ENCODE measurements at regions not wholly inside any gene's neighbourhood (a gene's known extent, or its start where the extent isn't known, plus 50 kb on each side); places are given as distances from the start of the nearest gene placed in this dataset.

DNA sequence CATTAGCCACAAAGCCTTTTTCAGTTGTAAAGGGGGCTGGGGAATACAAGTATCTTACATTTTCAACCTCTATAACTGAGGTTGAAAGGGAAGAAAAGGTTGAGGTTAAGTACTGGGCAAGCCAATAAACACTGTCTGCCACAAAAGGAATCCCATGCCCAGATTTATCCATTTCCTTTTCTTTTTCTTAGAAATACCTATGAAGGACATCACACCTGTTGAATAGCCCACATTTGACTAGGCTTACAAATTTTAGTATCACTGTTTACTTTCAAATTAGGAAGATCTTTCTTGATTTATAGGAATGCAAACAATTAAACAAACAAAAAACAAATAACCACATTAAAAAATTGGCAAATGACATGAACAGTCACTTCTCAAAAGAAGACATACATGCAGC lies 81.0 kb upstream of the CAV2 start:
- no peak for DNase-seq

DNA sequence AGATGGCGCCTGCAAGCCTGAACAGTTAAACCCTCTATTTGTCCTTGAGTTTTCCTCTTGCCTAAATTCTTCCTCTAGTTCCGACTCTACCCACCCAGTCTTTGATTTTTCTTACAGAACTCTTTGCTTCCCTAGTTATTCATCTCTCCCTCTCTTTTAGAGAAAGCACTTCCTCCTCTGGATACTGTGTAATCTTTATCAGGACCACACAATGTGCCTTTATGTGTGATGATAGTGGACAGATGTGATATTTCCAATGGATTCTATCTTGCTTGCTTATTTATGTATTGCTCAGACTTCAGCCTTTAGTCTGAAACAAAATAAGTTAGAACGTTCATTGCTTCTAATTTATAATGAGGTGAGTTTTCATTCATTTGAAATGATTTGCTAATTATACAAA lies 79.5 kb upstream of the CAV2 start:
- DNase-seq = no peak

DNA sequence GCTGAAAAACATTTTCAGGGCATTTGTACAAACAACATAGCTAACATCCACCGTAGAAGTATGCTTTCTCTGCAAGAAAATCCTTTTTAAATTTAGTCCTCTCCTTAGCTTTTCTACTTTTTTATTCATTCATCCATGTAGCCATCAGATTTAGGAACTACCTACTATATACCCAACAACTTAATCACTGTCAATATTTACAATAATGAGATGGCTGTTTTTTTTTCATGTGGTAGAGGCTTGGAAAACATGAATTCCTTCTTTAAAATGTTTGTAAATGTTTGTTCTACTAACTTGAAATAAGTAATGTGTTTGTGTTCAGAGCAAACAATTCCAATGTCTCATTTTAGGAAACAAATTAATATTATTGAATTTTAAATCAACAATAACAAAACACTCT lies 78.2 kb upstream of the CAV2 start:
- no peak for DNase-seq

DNA sequence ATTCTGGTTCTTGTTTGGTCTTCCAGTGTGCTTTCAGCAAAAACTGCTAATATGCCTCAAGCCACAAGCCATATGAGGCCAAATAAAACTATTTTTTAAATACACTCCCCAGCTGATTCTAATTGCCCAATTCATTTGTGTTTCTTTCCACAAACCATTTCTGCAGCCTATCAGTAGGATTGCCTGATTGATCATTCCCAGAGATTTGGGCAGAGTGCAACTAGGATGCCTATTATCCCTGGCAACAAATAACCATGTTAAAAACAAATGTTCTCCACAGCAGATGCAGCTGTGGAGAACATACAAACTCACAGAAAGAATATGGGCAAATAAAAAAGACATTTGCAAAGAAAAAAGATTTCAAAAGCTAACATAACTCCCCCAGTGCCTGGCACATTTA lies 76.9 kb upstream of the CAV2 start:
- no peak for DNase-seq

DNA sequence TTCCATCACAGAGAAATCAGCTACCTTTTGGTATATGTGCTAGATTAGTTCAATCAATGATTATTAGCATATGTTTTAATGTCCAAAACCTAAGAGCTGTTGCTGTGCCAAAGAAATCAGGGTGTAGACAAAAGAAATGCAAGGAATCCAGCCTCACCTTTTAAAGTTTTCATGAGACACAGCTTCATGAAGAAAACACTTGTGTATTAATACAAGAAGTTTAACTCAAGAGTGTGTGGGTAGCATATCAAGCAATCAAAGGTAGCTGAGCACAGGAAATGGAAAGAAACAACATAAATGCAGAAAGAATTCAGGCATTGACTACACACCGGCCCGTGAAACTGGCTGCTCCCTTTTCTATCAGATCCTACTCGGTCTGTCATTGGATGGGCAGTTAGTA lies 76.0 kb upstream of the CAV2 start:
- no peak for DNase-seq

DNA sequence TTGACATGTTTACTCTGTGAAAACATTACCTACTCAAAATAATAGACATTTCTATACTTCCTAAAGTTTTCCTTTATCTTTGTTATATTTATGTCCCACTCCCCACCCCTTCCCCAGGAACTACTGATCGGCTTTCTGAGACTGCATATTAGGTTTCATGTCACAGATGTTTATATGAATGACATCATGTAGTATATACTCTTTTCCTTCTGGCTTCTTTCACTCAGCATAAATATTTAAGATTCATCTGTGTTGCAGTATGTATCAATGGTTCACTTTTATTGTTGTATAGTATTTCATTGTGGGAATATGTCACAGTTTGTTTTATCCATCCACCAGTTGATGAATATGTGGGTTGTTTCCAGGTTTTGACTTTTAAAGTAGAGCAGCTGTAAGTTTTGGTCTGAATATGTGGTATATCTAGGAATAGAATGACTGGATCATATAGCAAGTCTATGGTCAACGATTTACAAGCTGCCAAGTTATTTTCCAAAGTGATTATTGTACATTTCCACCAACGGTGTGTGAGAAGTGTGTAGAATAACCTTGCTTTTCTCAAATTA lies 73.8 kb upstream of the CAV2 start:
- no peak for DNase-seq

DNA sequence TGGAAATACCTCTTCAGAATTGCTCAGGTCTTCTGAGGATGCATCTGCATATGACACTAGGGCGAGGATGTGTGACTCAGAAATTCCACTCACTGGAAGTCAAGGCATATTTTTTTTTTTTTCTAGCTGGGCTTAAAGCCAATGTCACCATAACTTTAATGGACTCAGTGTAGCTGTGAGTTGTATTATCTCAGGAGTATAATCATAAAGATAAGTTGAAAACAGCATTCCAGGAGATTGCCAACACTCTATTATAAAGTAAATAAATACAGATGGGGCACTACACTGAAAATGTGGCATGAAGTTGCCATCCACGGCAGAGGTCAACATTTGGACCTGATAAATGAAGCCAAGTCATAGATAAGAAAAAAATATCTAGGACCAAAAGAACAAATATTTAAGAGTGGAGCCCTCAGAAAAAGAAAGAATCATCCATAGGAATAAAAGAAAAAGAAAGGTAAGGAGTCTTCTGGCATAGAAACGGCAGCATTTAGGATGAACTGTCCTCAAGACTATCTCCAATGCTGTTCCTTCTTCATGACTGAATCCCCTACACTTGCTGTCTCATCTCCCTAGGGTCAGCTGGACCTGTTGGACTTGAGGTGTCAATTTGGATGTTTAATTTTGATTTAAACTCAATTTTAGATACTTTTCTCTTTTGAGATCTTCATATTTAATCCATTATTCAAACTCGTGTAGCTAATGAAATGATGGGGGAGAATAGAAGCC lies 72.9 kb upstream of the CAV2 start:
- no peak for DNase-seq

DNA sequence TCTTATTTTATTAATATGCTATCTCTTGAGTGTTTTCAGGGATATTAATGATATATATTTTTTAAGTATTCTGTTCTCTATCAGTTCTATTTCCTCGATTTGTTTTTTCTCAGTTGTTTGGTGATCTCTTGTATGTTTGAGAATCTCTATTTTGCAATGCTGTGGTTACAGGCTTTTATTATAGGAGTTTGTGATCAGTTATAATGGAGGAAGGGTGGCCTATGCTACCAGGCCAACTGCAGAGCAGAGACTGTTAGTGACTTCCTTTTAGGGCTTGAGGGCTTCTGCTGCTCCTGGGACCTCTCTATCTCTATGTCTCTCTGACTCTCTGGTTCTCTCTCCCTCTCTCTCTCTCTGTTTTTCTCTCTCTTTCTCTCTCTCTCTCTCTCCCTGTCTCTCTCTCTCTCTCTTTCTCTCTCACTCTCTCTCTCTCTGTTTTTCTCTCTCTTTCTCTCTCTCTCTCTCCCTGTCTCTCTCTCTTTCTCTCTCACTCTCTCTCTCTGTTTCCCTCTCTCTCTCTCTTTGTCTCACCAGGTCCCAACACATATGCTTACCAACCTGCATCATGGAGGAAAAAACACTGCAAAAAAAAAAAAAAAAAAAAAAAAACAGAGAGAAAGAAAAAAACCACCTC lies 69.4 kb upstream of the CAV2 start:
- no peak for DNase-seq

DNA sequence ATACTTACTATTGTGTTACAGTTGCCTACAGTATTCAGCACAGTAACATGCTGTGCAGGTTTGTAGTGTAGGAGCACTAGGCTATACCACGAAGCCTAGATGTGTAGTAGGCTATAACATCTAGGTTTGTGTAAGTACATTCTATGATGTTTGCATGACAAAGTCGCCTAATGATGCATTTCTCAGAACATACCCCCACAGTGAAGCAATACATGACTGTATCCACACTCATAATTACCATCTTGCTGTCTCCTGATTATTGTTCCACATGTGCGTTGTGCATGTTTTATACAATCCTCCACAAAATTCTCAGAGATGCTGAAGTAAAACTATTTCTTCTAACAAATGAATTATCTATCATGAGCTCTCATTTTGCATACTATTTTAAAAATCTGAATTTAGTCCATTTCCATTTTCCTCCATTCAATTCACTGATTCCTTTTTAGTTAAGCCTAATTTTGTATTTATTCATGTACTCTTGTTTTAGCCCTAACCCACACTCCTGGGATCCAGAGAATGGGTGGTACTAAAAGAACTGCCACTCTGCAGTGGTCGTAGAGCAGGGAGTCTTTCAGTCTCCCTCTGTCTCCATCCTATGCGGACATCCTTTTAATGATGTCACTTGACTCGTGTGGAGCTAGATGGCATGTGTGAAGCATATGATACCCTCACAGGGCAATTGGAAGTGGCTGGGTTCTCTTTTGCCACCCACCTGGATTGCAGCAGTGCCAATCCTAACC lies 67.6 kb upstream of the CAV2 start:
- no peak for DNase-seq

DNA sequence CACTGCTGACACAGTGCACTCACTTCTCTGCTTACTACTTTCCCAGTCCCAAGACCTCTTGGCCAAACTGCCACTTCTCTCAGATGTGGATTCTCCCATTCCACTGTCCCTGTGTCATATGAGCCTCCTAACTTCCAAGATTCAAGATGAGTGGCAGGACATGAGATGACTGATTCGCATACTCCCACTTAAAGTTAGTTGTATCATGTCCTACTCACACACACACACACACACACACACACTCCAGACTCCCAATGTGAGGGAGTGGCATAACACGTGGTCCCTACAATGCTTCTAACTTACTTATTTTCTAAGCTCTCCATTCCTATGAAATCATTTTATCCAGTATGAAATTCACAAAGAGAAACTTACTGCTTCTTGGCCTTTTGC lies 67.0 kb upstream of the CAV2 start:
- DNase-seq = no peak

DNA sequence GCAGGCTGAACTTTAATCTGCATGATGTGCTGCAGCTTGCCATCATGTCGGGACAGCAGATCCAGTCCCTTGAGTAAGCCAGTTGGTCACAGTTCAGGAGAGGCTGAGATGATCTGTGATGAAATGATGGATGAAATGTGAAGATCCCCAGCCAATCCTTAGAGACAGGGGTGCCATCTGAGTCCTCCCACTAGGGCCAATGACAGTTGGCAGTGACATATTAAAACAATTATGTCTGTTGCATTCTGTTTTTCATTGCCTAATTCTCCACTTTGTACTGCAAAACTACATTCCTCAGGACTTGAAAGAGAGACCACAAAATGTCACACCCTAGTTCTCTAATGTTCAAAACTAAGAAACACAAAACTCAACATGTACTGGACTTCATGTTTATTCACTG lies 66.3 kb upstream of the CAV2 start:
- no peak for DNase-seq

DNA sequence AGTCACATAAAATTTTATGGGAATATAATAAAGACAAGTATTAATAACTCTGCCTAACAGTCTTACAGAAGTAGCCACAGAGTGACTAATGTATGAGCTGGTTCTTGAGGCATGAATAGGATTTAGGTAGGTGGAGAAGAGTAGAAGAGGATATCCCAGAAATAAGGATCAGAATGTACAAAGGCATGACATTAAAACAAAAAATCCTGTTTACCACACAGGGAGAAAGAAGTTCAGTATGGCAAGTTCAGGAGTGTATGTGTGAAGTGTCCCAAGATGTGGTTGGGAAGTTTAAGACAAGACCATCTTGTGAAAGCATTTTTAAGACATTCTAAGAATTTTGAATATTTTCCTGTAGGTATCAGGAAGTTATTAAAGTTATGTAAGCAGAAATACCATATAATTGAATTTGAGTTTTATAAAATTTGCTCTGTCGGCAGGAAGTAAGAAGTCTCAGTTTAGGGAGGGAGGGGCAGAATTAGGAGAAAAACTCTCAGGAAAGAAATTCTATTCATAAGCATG lies 64.7 kb upstream of the CAV2 start:
- no peak for DNase-seq

DNA sequence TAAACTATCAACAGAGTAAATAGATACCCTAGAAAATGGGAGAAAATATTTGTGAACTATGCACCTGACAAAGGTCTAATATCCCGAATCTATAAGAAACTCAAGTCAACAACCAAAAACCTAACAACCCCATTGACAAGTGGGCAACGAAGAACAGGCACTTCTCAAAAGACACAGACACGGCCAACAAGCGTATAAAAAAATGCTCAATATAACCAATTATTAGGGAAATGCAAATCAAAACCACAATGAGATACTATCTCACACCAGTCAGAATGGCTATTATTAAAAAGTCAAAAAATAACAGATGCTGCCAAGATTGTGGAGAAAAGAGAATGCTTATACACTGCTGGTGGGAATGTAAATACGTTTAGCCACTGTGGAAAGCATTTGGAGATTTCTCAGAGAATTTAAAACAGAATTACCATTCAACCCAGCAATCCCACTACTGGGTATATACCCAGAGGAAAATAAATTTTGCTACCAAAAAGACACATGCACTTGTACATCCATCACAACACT lies 63.2 kb upstream of the CAV2 start:
- no peak for DNase-seq

DNA sequence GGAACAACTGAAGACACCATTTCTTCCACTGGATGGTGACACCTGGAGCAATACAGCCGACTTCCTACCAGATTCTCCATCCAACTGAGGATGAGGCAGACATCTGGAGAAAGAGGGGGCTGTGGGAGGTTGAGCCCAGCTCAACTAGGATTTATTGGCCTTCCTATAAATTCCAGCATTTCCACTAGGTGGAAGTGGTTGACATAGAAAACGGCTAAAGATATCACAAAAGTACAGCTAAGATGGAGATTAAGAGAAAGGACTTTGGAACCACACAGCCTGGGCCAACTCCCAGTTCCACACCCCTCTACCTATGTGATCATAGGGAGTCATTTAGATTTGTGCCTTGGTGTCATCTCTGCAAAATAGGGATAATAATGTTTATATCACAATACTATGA lies 61.3 kb upstream of the CAV2 start:
- no peak for DNase-seq

DNA sequence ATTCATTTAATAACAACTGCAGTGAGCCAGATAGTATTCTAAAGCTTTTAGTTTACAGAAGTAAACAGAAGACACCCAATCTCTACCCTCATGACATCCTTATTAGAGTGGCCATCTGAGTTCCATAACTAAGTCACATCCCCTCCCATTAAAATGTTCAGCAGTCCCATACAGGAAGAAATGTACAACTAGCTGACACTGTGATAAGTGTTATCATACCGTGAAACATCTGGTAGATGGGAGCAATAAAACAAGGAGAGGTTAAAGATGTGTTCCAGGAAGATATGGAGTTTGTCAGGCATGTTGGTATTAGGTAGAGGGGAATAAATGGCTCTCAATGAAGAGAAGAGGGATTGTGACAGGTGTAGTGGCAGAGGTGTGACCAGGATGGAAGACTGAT lies 60.5 kb upstream of the CAV2 start:
- no peak for DNase-seq

DNA sequence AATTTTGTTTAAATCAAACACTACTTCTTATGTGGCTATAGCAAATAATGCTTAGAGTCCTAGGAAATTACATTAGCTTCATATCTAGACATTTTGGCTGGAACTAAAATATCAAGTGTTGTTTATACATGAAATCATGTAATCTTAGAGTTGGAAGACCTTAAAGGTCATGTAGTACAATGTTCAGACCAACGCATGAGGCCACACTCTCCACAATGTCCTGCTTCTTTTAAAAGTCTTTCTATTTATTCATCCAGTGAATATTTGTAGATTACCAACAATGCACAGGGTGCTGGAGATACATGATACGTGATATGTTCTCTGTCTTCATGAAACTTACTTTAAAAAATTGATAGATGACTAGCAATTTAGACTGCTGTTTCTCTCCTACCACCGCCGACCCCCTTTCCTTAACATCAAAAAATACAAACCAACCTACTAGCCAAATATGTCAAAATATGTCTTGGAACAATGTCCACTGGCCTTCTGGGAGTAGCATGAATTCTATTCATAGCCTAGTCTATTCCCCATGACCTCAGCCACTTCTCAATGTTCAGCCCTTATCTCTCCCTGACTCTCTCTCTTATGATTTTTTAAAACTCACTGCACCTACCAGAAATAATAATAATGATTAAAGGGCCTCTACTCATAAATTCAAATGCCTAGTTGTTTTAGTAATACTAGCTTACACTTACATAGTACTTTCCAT lies 59.5 kb upstream of the CAV2 start:
- DNase-seq = no peak

DNA sequence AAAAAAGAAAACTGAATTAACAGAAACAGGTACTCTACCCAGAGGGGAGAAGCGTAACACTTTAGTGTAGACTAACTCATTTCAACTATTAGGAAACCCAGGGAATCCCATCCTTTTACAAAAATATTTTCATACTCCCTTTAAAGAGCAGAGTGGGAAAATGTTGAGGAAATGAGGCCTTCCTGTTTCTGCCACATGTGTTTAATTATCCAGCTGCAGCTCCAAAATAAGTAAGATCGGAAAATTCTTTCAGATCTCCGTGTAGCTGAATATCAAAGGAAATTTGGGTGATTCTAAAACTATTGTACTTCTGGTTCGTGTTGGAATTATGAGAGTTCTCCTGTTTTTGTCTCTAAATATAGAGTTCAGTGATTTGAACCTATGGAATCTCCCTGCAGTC lies 58.0 kb upstream of the CAV2 start:
- DNase-seq = no peak

DNA sequence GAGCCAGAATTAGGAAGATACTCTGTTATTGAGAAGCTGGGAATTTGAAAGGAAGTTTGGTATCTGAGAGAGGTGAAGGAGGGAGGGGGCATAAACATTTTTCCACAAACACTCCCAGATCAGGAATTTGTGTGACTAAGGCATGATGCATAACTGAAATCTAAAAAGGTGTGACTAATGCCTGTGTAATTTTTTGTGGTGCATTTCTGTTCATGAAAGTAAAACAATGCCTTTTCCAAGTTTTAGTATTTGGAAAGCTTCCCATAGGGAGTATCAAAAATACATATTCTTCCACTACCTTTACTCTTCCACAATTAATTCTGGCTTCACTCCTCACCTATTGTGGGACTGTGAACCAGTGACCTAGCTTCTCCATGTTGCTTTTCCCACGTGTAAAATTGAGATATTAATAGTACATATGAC lies 56.4 kb upstream of the CAV2 start:
- DNase-seq = no peak

DNA sequence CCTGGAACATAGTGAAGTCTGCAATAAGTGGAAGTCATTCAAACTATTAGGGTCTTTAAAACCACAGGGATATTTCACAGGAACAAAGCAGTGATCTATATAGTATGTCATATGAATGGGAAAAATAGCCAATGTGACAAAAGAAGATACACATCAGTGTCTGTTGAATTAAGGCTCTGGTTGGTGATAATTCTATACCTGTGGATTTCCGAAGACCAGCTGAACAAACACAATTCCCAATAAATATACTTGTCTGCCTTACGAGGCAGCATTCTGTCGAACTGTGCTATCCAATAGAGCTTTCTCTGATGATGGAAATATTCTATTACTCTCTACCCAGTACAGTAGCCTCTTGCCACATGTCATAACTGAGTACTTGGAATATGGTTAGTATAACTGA lies 55.9 kb upstream of the CAV2 start:
- no peak for DNase-seq

DNA sequence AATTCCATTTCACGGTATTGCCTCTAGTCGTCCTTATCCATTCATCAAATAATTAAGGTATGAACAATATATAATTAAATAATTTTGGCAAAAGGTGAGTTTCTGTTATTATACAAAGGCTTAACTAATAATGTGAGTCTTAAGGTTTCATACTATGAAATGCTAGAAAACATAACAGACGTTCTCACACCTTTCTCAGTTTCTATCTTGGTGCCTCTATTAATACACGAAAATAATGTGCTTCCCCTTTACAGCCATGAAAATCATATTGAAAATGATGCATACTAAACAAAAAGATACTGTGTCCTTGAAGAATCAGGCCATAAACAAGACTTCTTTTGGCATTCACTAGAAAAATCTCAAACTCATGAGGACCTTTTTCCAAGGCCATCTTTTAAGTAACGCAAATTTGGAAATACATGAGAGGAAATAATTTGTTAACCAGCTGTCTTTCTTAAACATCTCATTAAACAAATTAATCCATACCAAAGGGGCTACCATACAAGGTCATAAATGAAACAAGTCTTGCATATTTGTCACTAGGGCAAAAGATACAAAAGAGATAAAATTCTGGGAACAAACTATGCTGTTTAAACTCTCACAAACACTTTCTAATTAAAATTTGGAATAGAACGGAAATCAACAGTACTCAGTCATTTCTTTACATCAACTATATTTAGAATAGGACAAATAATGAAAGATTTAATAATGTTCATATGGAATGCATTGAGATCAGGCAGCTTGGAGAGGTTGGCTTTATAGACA lies 53.9 kb upstream of the CAV2 start:
- no peak for DNase-seq

DNA sequence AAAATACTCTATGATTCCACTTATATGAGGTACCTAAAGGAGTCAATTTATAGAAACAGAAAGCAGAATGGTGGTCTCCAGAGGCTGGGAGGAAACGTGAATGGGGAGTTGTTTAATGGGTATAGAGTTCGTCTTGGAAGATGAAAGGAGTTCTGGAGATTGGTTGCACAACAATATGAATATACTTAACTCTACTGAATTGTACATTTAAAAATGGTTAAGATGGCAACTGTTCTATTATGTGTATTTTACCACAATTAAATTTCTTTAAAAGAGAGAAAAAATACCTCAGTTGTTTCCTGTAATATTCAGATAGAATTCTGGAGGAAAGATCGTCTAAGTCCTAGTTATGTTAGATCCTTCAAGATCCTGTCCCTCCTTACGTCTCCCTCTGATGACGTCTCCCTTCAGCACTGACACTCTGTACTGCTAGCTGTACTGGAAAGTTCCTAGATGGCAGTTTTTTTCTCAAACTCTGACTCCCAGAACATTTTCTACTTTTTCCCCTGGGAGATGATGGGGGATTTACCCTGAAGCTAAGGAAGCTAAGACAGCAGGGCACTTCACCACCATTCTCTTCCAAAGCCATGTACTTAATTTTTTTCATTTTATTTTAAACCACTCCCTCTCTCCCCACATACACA lies 53.2 kb upstream of the CAV2 start:
- DNase-seq = no peak

All from renal pelvis (tissue), 1 donor.